HG03521 (cell line): ENCODE measurements at regions not wholly inside any gene's neighbourhood (a gene's known extent, or its start where the extent isn't known, plus 50 kb on each side); places are given as distances from the start of the nearest gene placed in this dataset.
"Not testable (repeated sequence)": the region's sequence is repeated elsewhere in the genome, so short reads cannot be mapped to it uniquely, and the experiment has no call there.

ENCODE experiments used
- ATAC-seq: cut with Tn5 transposase; IDR thresholded peaks from one replicate; pipeline ENCODE4 v1.9.1; 2021; ENCODE audit warnings: mild to moderate bottlenecking, moderate library complexity; ENCODE audit not compliant: unreplicated experiment

GRCh38 chr2:172253190-172254052 lies 150.7 kb upstream of the DLX2 start:
- ATAC-seq: no peak

GRCh38 chr2:172256886-172257285 lies 154.2 kb upstream of the DLX2 start:
- ATAC-seq: no peak

- no peak for ATAC-seq
Measured at GRCh38 chr2:172259827-172260226, 157.1 kb upstream of the DLX2 start.

GRCh38 chr2:172260336-172260735 lies 157.6 kb upstream of the DLX2 start:
- no peak for ATAC-seq

- ATAC-seq: no peak
Measured at GRCh38 chr2:172261292-172261691, 158.6 kb upstream of the DLX2 start.

- ATAC-seq: no peak
Measured at GRCh38 chr2:172262486-172262885, 159.8 kb upstream of the DLX2 start.

- ATAC-seq: not testable (repeated sequence)
Measured at GRCh38 chr2:172264820-172265219, 162.1 kb upstream of the DLX2 start.

GRCh38 chr2:172269507-172270244 lies 157.7 kb upstream of the ITGA6 start:
- ATAC-seq: not testable (repeated sequence)

GRCh38 chr2:172270278-172271079 lies 156.9 kb upstream of the ITGA6 start:
- ATAC-seq: no peak

GRCh38 chr2:172273910-172274571 lies 153.3 kb upstream of the ITGA6 start:
- ATAC-seq: no peak

GRCh38 chr2:172275239-172275638 lies 152.1 kb upstream of the ITGA6 start:
- ATAC-seq: no peak

- ATAC-seq: no peak
Measured at GRCh38 chr2:172276961-172277360, 150.4 kb upstream of the ITGA6 start.

- no peak for ATAC-seq
Measured at GRCh38 chr2:172278667-172279066, 148.7 kb upstream of the ITGA6 start.

- no peak for ATAC-seq
Measured at GRCh38 chr2:172279214-172279613, 148.2 kb upstream of the ITGA6 start.

GRCh38 chr2:172279813-172280212 lies 147.6 kb upstream of the ITGA6 start:
- ATAC-seq: no peak

GRCh38 chr2:172280571-172281361 lies 146.6 kb upstream of the ITGA6 start:
- ATAC-seq: no peak

- ATAC-seq: no peak
Measured at GRCh38 chr2:172281648-172282570, 145.5 kb upstream of the ITGA6 start.

GRCh38 chr2:172282944-172283343 lies 144.4 kb upstream of the ITGA6 start:
- no peak for ATAC-seq

- no peak for ATAC-seq
Measured at GRCh38 chr2:172283476-172283875, 143.9 kb upstream of the ITGA6 start.
